Activated gamma-delta T cell (primary cell): ENCODE measurements at regions not wholly inside any gene's neighbourhood (a gene's known extent, or its start where the extent isn't known, plus 50 kb on each side); places are given as distances from the start of the nearest gene placed in this dataset.
A peak's percentile ranks its signal among the peaks of the same experiment; 100 is the strongest.

Source experiments
- DNase-seq: peaks from one replicate; lab custom pipeline; 2025; lab: John Stamatoyannopoulos, UW

DNA sequence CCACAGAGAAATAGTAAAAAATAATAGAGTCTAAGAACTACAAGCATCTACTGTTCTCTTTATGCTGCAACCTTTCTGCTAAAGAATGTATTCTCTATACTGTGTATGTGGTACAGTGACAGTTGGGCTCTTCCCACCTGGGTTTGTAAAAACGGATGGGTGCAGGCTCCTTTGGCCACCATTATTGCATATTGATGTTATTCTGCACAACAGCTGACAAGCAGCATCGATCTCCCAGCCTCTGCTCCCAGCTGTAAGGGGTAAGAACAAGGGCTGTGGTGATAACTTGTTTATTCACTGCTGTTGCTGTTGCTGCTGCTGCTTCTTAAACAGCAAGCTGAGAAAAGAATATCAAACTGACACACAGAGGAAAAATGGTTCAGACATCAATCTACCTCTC is 56.1 kb downstream of the KCNRG start:
- no peak for DNase-seq

GRCh38 chr13:50072676-50073075 is 57.4 kb downstream of the KCNRG start:
- no peak for DNase-seq

DNA sequence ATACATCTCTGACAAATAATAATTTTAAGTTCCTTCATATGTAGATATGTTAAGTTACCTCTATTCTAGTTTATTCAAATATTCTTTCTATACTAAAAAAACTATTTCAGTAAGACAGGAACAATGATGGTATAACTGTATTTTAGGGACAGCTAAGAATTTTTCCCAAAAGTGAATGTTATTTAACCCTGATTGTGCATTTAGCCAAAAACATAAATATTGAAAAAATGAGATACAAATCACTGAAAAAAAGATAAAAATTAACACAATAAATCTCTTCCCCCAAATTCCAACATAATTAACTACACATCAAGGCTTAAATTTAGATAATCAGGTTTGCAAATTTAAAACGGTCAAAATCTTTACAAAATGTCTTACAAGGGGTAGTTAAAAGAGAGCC is 58.1 kb downstream of the KCNRG start:
- no peak for DNase-seq

- no peak for DNase-seq
Observed at GRCh38 chr13:50074843-50075242, 59.6 kb downstream of the KCNRG start.

- no peak for DNase-seq
Observed at GRCh38 chr13:50075619-50076097, 60.4 kb downstream of the KCNRG start.

DNA sequence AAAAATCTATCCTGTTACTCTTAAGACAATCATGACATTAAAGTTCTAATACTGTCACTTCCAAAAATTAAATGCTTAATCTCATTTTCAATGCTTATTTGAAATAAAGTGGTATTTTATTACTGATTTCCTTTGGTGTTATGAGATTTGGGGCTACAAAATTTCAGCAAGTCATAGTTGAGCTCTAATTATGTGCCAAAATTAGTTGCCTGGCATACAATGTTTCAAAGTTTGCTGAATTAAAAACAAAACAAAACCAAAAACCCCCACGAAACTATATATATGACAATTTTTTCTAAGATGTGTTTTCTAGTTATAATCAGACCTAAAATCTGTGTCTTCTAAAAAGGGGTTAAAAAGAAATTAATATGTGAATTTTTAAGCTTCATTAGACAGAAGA is 62.2 kb downstream of the KCNRG start:
- no peak for DNase-seq

DNA sequence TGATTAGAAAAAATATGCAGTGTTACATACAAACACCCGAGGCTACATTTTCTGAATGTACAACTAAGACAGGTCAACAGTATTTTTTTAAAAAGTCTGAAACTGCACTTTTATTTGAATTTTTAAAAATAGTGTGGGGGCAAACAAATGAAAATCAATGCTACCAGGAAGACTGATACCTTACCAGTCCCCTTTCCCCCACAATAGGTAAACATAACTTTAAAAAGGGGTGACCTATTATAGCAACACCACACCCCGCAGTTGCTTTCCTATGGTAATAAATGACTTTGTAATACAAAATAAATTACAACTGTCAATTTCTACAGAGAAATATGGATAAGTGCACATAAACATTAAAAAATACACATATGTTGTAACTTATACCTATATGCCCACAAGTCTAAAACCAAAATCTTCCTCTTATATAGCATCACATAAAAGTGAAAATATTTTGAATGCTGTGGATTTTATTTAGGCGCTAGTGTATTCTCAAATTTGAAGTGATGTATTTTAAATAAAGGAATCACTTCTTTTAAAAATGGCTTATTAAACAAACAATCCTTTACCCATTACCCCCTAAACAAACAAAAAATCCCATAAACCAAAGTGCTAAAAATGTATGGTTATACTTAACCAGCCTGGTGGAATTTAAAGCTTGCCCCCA is 63.1 kb downstream of the KCNRG start:
- no peak for DNase-seq

DNA sequence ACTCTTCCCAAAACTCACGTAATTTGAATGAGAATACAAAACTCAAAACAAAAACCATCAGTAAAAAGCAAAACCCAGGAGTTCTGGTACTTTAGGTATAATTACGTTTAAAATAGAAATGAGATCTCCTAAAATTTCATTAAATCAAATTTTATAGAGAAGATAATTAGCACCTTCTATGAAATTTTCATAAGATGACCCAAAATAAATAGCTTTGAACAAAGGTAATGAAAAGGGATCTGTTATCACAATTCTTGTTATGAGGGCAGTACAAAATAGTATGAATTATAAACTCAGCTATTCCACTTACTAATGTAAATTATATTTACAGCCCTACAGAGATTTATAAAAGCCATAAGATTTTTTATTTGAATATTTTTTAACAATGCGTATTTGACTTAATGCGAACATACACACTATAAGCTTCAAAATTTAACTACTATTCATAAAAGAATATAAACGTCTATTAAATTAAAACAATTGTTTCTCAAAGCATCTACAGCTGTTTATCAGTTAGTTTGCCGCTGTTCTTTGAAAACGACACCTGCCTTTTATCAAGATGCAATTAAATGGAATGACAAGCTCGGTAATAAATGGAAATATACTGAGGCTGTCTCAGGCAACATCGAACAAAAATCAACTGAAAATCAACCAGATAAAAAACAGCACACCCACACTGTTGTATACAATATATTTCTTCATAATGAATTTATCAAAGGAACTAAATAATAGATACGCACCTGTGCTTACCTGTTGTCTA is 63.8 kb downstream of the KCNRG start:
- no peak for DNase-seq

DNA sequence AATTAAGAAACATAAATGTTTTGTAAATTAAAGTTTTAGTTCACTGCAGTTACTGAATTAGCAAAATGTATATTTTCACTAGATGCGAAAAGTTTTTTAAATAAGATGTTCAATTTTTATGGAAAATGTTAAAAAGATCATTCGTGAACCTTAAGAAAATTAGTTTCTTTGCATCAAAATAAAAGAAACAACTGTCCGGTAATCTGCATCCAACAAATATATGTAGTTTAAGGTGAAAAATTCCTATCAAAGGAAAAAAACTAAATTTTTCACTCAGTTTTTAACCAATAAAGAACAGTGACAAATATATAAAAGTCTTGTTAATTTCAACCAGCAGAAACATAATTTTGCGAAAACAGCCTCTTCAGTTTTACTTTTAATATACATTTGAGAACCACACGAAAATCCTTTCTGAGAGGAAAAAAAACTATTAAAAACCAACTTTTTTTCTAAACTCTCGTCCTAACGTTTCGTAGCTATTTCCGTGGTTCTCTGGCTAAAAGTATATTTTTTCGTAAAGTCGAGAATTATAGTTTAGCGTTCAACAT is 64.5 kb downstream of the KCNRG start:
- no peak for DNase-seq

GRCh38 chr13:50080203-50080910 is 65.1 kb downstream of the KCNRG start:
- no peak for DNase-seq

GRCh38 chr13:50080911-50081678 is 65.9 kb downstream of the KCNRG start:
- peak; percentile 38 for DNase-seq

- peak; percentile 88 for DNase-seq
Observed at GRCh38 chr13:50081679-50082425, 66.6 kb downstream of the KCNRG start.

GRCh38 chr13:50082426-50083281 is 67.4 kb downstream of the KCNRG start:
- peak; percentile 37 for DNase-seq

DNA sequence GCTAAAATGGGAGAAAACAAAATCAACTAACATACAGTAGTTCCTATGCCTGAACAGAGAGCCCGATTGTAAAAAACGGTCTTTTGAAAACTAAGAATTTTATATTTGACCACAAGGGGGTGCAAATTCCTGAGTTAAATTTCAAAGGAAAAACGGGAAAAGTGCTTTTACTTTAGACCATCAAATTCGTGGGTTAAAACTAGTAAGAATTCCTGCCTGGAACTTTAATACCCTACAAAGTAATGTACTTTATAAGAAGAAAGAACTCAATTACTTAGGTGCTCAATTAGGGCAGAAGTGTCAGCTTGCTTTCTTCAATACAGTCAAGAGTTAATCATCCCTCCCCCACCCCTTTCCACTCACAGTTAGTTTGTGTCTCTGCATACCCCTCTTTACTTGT is 69.8 kb downstream of the KCNRG start:
- DNase-seq, result no peak

DNA sequence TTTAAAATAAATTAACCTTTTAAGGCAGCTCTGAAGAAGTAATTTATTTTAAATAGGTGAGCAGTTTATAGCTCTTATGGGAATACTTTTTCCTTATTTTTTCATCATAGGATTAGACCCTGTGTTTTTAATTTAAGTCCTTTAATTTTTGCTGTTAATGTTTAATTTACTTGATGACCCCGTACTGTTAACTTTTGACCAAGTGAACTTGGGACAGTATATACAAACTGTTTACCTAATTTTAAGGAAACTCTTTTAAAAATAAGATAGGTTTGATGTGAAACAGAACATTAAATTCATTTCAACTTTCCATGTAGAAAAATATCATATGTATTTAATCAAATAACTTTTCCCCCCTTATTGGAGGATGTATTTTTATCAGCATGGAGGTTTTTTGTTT is 74.4 kb downstream of the KCNRG start:
- no peak for DNase-seq

- DNase-seq, result no peak
Observed at GRCh38 chr13:50090211-50090610, 75.0 kb downstream of the KCNRG start.

GRCh38 chr13:50094615-50095293 is 79.5 kb downstream of the KCNRG start:
- no peak for DNase-seq

- no peak for DNase-seq
Observed at GRCh38 chr13:50098693-50099092, 83.4 kb downstream of the KCNRG start.

DNA sequence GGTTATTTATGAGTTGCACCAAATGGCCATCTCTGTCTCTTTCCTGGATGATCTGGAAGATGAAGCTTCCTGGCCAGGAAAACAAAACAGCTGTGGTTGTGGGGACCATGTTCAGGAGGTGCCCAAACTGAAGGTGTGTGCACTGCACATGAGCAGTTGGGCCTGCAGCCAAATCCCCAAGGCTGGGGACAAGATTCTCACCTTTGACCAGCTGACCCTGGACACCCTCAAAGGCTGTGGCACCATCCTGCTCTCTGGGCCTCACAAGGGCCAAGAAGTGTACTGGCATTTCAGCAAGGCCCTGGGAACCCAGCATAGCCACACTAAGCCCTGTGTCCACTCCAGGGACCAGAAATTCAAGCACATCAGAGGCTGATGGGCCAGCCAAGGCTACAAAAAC is 84.2 kb downstream of the KCNRG start:
- no peak for DNase-seq

- no peak for DNase-seq
Observed at GRCh38 chr13:50101590-50101989, 86.3 kb downstream of the KCNRG start.
